ENCODE measurements at regions not wholly inside any gene's neighbourhood (a gene's known extent, or its start where the extent isn't known, plus 50 kb on each side); places are given as distances from the start of the nearest gene placed in this dataset.

DNA sequence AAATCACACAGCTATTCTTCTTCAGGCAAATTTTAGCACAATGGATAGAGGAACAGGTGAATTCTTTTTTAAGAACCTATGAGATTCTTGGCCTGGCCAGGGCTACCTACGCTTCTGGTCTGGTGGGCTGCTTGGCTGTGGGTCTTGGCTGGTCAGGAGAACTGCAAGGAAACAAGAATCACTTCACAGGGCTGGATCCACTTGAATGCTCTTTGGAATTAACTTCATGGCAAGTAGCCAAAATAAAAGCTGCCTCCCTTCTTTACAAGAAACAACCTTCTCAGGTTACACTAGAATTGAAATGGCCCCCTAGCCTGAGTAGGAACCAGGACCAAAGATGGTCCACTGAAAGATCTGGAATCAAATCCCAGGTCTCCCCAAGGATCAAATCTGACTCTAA lies 519.1 kb downstream of the IQCM start:
- H3K4me1 ChIP-seq (ENCODE audit: control insufficient read depth in 1 of 2, insufficient read depth in 2 of 2, low read depth in 1 of 2, low read length in 1 of 2) = no peaks in the 10 kb centered on the region; a peak in 2 of 4 replicates
- no peaks in the 10 kb centered on the region for H4K20me1 ChIP-seq (ENCODE audit: insufficient read depth)
- H2AFZ ChIP-seq (ENCODE audit: low read depth) = no peak overlapping the region
- 10% methylated on average over 1 of the region's 1 CpG for WGBS (ENCODE audit: low lambda C conversion rate)
- H3K4me2 ChIP-seq = no peak overlapping the region
- no peak for DNase-seq
- no peak overlapping the region for H3K9ac ChIP-seq
- no peaks in the 10 kb centered on the region for H3K36me3 ChIP-seq (replicated peaks in 1 of 2; ENCODE audit: control insufficient read depth in 1 of 2, insufficient read depth in 2 of 2, low read length in 1 of 2)
- no peak for TF ChIP-seq POLR2AphosphoS5 (IDR thresholded peaks at IDR 0.05; ENCODE audit: low read depth, low read length)
- no peak for TF ChIP-seq GATA2 (CRISPR knock-in tag; IDR thresholded peaks at IDR 0.05)
- TF ChIP-seq, protein P1, sequence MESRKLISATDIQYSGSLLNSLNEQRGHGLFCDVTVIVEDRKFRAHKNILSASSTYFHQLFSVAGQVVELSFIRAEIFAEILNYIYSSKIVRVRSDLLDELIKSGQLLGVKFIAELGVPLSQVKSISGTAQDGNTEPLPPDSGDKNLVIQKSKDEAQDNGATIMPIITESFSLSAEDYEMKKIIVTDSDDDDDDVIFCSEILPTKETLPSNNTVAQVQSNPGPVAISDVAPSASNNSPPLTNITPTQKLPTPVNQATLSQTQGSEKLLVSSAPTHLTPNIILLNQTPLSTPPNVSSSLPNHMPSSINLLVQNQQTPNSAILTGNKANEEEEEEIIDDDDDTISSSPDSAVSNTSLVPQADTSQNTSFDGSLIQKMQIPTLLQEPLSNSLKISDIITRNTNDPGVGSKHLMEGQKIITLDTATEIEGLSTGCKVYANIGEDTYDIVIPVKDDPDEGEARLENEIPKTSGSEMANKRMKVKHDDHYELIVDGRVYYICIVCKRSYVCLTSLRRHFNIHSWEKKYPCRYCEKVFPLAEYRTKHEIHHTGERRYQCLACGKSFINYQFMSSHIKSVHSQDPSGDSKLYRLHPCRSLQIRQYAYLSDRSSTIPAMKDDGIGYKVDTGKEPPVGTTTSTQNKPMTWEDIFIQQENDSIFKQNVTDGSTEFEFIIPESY (IDR thresholded peaks at IDR 0.05; ENCODE audit: borderline replicate concordance, low read depth) = no peak
- no peak for TF ChIP-seq NRF1 (IDR thresholded peaks at IDR 0.05; ENCODE audit: low read depth, low read length)
- TF ChIP-seq, protein P2, sequence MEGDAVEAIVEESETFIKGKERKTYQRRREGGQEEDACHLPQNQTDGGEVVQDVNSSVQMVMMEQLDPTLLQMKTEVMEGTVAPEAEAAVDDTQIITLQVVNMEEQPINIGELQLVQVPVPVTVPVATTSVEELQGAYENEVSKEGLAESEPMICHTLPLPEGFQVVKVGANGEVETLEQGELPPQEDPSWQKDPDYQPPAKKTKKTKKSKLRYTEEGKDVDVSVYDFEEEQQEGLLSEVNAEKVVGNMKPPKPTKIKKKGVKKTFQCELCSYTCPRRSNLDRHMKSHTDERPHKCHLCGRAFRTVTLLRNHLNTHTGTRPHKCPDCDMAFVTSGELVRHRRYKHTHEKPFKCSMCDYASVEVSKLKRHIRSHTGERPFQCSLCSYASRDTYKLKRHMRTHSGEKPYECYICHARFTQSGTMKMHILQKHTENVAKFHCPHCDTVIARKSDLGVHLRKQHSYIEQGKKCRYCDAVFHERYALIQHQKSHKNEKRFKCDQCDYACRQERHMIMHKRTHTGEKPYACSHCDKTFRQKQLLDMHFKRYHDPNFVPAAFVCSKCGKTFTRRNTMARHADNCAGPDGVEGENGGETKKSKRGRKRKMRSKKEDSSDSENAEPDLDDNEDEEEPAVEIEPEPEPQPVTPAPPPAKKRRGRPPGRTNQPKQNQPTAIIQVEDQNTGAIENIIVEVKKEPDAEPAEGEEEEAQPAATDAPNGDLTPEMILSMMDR (IDR thresholded peaks at IDR 0.05) = no peak
- no peak for TF ChIP-seq RCOR1 (IDR thresholded peaks at IDR 0.05; ENCODE audit: low read length)
- no peak for TF ChIP-seq FOXM1 (IDR thresholded peaks at IDR 0.05; ENCODE audit: low read depth)
- TF ChIP-seq, protein P3, sequence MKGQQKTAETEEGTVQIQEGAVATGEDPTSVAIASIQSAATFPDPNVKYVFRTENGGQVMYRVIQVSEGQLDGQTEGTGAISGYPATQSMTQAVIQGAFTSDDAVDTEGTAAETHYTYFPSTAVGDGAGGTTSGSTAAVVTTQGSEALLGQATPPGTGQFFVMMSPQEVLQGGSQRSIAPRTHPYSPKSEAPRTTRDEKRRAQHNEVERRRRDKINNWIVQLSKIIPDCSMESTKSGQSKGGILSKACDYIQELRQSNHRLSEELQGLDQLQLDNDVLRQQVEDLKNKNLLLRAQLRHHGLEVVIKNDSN (IDR thresholded peaks at IDR 0.05; ENCODE audit: borderline replicate concordance, low read depth) = no peak
- no peaks in the 10 kb centered on the region for H3K9me3 ChIP-seq
- no peaks in the 10 kb centered on the region for H3K79me2 ChIP-seq (ENCODE audit: insufficient read depth)
- no peaks in the 10 kb centered on the region for H3K9me2 ChIP-seq
- no peak overlapping the region for H3K4me3 ChIP-seq (ENCODE audit: low read depth in 2 of 2, low read length in 1 of 2)
- POLR2A ChIA-PET = no interaction called here
- no peaks in the 10 kb centered on the region for H3F3A ChIP-seq (replicated peaks; ENCODE audit: insufficient read depth)
- CTCF ChIA-PET = interaction anchor here (0.8 kb wide), 1 partner anchor 370 kb away, joined by 4 read pairs; no protein-coding TSS in a partner anchor
- no peak overlapping the region for H3K27ac ChIP-seq (ENCODE audit: low read depth in 2 of 2, low read length in 1 of 2)
- no peaks in the 10 kb centered on the region; the same call in 1 of the 2 replicates for H3K27me3 ChIP-seq (ENCODE audit: insufficient read depth)

DNA sequence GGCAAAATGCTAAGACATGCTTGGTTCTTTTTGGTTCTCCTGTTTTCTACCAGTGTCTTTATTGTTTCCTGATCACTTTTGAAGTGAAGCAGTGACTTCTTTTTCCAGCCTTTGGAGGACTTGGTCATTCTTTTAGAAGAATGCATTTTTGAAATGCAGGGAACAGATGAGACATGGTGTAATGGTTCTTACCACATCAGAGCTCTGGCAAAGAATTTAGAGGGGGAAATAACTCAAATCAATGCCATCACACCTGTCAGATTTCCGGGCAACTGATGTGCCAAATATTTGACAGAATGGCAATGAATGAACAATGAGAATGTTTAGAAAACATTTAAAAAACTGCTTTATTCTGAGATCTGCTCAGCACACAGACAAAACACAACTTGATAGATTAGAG lies 519.6 kb downstream of the IQCM start:
- Histone ChIP-seq H3K27ac (ENCODE audit: low read depth in 2 of 2, low read length in 1 of 2) (no peak overlapping the region), H3K27me3 (ENCODE audit: insufficient read depth) (no peaks in the 10 kb centered on the region; the same call in 1 of the 2 replicates), H4K20me1 (ENCODE audit: insufficient read depth) (no peaks in the 10 kb centered on the region), H3K4me3 (ENCODE audit: low read depth in 2 of 2, low read length in 1 of 2) (no peak overlapping the region), H3K9ac (no peak overlapping the region), H3K9me3 (no peaks in the 10 kb centered on the region), H3K4me2 (no peak overlapping the region), H2AFZ (ENCODE audit: low read depth) (no peak overlapping the region), H3K9me2 (no peaks in the 10 kb centered on the region), H3K4me1 (ENCODE audit: control insufficient read depth in 1 of 2, insufficient read depth in 2 of 2, low read depth in 1 of 2, low read length in 1 of 2) (no peaks in the 10 kb centered on the region; a peak in 2 of 4 replicates), H3F3A (replicated peaks; ENCODE audit: insufficient read depth) (no peaks in the 10 kb centered on the region), H3K36me3 (replicated peaks in 1 of 2; ENCODE audit: control insufficient read depth in 1 of 2, insufficient read depth in 2 of 2, low read length in 1 of 2) (no peaks in the 10 kb centered on the region), H3K79me2 (ENCODE audit: insufficient read depth) (no peaks in the 10 kb centered on the region)
- ChIA-PET CTCF (no interaction called here), POLR2A (no interaction called here)
- DNase-seq = no peak
- TF ChIP-seq, protein P4, sequence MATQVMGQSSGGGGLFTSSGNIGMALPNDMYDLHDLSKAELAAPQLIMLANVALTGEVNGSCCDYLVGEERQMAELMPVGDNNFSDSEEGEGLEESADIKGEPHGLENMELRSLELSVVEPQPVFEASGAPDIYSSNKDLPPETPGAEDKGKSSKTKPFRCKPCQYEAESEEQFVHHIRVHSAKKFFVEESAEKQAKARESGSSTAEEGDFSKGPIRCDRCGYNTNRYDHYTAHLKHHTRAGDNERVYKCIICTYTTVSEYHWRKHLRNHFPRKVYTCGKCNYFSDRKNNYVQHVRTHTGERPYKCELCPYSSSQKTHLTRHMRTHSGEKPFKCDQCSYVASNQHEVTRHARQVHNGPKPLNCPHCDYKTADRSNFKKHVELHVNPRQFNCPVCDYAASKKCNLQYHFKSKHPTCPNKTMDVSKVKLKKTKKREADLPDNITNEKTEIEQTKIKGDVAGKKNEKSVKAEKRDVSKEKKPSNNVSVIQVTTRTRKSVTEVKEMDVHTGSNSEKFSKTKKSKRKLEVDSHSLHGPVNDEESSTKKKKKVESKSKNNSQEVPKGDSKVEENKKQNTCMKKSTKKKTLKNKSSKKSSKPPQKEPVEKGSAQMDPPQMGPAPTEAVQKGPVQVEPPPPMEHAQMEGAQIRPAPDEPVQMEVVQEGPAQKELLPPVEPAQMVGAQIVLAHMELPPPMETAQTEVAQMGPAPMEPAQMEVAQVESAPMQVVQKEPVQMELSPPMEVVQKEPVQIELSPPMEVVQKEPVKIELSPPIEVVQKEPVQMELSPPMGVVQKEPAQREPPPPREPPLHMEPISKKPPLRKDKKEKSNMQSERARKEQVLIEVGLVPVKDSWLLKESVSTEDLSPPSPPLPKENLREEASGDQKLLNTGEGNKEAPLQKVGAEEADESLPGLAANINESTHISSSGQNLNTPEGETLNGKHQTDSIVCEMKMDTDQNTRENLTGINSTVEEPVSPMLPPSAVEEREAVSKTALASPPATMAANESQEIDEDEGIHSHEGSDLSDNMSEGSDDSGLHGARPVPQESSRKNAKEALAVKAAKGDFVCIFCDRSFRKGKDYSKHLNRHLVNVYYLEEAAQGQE (IDR thresholded peaks at IDR 0.05; ENCODE audit: low read depth, low read length) = no peak
- TF ChIP-seq FOXJ3 (CRISPR knock-in tag; IDR thresholded peaks at IDR 0.05) = no peak
- no peak for TF ChIP-seq MEF2A (IDR thresholded peaks at IDR 0.05; ENCODE audit: borderline replicate concordance, low read depth)
- no peak for TF ChIP-seq NRF1 (IDR thresholded peaks at IDR 0.05; ENCODE audit: low read depth, low read length)
- no peak for TF ChIP-seq POLR2AphosphoS5 (IDR thresholded peaks at IDR 0.05; ENCODE audit: low read depth, low read length)
- no peak for TF ChIP-seq RCOR1 (IDR thresholded peaks at IDR 0.05; ENCODE audit: low read length)
- TF ChIP-seq, protein P1 (IDR thresholded peaks at IDR 0.05; ENCODE audit: borderline replicate concordance, low read depth) = no peak
- TF ChIP-seq, protein P2 (IDR thresholded peaks at IDR 0.05) = no peak
- no peak for TF ChIP-seq GABPA (IDR thresholded peaks at IDR 0.05; ENCODE audit: low read depth)
- no peak for TF ChIP-seq TCF12 (IDR thresholded peaks at IDR 0.05)
- TF ChIP-seq GATA2 (CRISPR knock-in tag; IDR thresholded peaks at IDR 0.05) = no peak
- no peak for TF ChIP-seq FOXM1 (IDR thresholded peaks at IDR 0.05; ENCODE audit: low read depth)
- 0% methylated on average over 1 of the region's 1 CpG for WGBS (ENCODE audit: low lambda C conversion rate)

Measured in SK-N-SH (cell line).